Trophoblast cell (in vitro differentiated cells and primary cell): ENCODE measurements at regions not wholly inside any gene's neighbourhood (a gene's known extent, or its start where the extent isn't known, plus 50 kb on each side); places are given as distances from the start of the nearest gene placed in this dataset.

Experiments
- DNase-seq, 2 donors: peaks; one replicate each; pipeline ENCODE4 v3.0.0-alpha.2; 2016
- H2AFZ ChIP-seq: 2 replicates; pipeline ENCODE4 v1.6.1; 2013; ENCODE audit warnings: low read length, moderate library complexity, mild to moderate bottlenecking; ENCODE audit not compliant: insufficient read depth, poor library complexity
- H2AK5ac ChIP-seq: 2 replicates; pipeline ENCODE4 v1.6.1; 2013; ENCODE audit warnings: mild to moderate bottlenecking, low read length
- H2BK120ac ChIP-seq: 2 replicates; pipeline ENCODE4 v1.6.1; 2013; ENCODE audit warnings: low read length, mild to moderate bottlenecking, moderate library complexity; ENCODE audit not compliant: insufficient read depth, poor library complexity
- H2BK12ac ChIP-seq: 2 replicates; pipeline ENCODE4 v1.6.1; 2013; ENCODE audit warnings: mild to moderate bottlenecking, low read length, moderate library complexity
- H2BK5ac ChIP-seq: 2 replicates; pipeline ENCODE4 v1.6.1; 2013; ENCODE audit warnings: low read length, low read depth, moderate library complexity, mild to moderate bottlenecking; ENCODE audit not compliant: poor library complexity
- H3K14ac ChIP-seq: 2 replicates; pipeline ENCODE4 v1.6.1; 2013; ENCODE audit warnings: mild to moderate bottlenecking, low read length
- H3K18ac ChIP-seq: 2 replicates; pipeline ENCODE4 v1.6.1; 2013; ENCODE audit warnings: mild to moderate bottlenecking, low read length
- H3K23ac ChIP-seq: 2 replicates; pipeline ENCODE4 v1.6.1; 2013; ENCODE audit warnings: low read length
- H3K27ac ChIP-seq: 2 replicates; pipeline ENCODE4 v1.5.1; 2013; ENCODE audit warnings: low read depth, mild to moderate bottlenecking, inconsistent platforms, low read length, moderate library complexity
- H3K27me3 ChIP-seq: 2 replicates; pipeline ENCODE4 v1.6.1; 2013; ENCODE audit warnings: inconsistent platforms, mild to moderate bottlenecking, low read length, moderate library complexity; ENCODE audit not compliant: insufficient read depth
- H3K36me3 ChIP-seq, 2 experiments: 1 replicate in 1 of 2; 2 replicates in 1 of 2; pipeline ENCODE4 v1.6.1; 2013; ENCODE audit warnings: low read length in 2 of 2, mild to moderate bottlenecking in 2 of 2, moderate library complexity in 1 of 2; ENCODE audit not compliant: insufficient read depth in 2 of 2, control insufficient read depth in 1 of 2
- H3K4ac ChIP-seq: 2 replicates; pipeline ENCODE4 v1.6.1; 2013; ENCODE audit warnings: low read depth, mild to moderate bottlenecking, low read length, moderate library complexity
- H3K4me1 ChIP-seq, 2 experiments: 1 replicate in 1 of 2; 2 replicates in 1 of 2; pipeline ENCODE4 v1.6.1; 2013; ENCODE audit warnings: low read length in 2 of 2, mild to moderate bottlenecking in 2 of 2, moderate library complexity in 1 of 2; ENCODE audit not compliant: insufficient read depth in 2 of 2, control insufficient read depth in 1 of 2
- H3K4me2 ChIP-seq: 2 replicates; pipeline ENCODE4 v1.6.1; 2013; ENCODE audit warnings: inconsistent platforms, mild to moderate bottlenecking, low read length, moderate library complexity
- H3K4me3 ChIP-seq: 2 replicates; pipeline ENCODE4 v1.5.1; 2013; ENCODE audit warnings: mild to moderate bottlenecking, low read depth, low read length, inconsistent platforms
- H3K79me1 ChIP-seq: one replicate; pipeline ENCODE4 v1.6.1; 2013; ENCODE audit warnings: low read length
- H3K79me2 ChIP-seq: 2 replicates; pipeline ENCODE4 v1.6.1; 2013; ENCODE audit warnings: low read length, mild to moderate bottlenecking; ENCODE audit not compliant: control insufficient read depth, insufficient read depth, poor library complexity
- H3K9ac ChIP-seq: 2 replicates; pipeline ENCODE4 v1.6.1; 2013; ENCODE audit warnings: mild to moderate bottlenecking, low read length
- H3K9me3 ChIP-seq: 2 replicates; pipeline ENCODE4 v1.6.1; 2013; ENCODE audit warnings: low read depth, mild to moderate bottlenecking, control low read depth, inconsistent platforms, low read length; ENCODE audit not compliant: insufficient read depth
- H4K12ac ChIP-seq: 2 replicates; pipeline ENCODE4 v1.6.1; 2013; ENCODE audit warnings: low read depth, mild to moderate bottlenecking, low read length, moderate library complexity
- H4K8ac ChIP-seq: 2 replicates; pipeline ENCODE4 v1.6.1; 2013; ENCODE audit warnings: low read depth, mild to moderate bottlenecking, low read length, moderate library complexity
- H4K91ac ChIP-seq: one replicate; pipeline ENCODE4 v1.6.1; 2013; ENCODE audit warnings: low read depth, mild to moderate bottlenecking, low read length, moderate library complexity
- WGBS: extraction: QIAGEN DNeasy Blood & Tissue Kit; methylation state at CpG from one replicate; pipeline ENCODE4 v1.1.7; 2013; ENCODE audit warnings: missing lambda C conversion rate; ENCODE audit not compliant: insufficient read length, insufficient coverage; ENCODE audit errors: extremely low coverage; 5-methylcytosine and 5-hydroxymethylcytosine counted together

GRCh38 chr2:125979886-125980285, 676.1 kb upstream of the GYPC start:
- H3K27me3 ChIP-seq = no peaks in the 10 kb centered on the region
- no CpG with 5 or more reads among the region's 2 CpGs for WGBS
- no peak overlapping the region for H2BK5ac ChIP-seq
- H3K36me3 ChIP-seq = no peaks in the 10 kb centered on the region
- no peak overlapping the region for H3K4me3 ChIP-seq
- H2AFZ ChIP-seq = no peak overlapping the region
- no peak overlapping the region for H3K9ac ChIP-seq
- no peak overlapping the region for H2AK5ac ChIP-seq
- H3K79me1 ChIP-seq = peaks cover 2% of the 10 kb centered on the region
- H4K12ac ChIP-seq = no peak overlapping the region
- no peak overlapping the region for H2BK12ac ChIP-seq
- H3K14ac ChIP-seq = no peak overlapping the region
- H3K18ac ChIP-seq = no peak overlapping the region
- peaks cover 0 to 2% of the 10 kb centered on the region in 2 experiments for H3K4me1 ChIP-seq
- no peak overlapping the region for H3K27ac ChIP-seq
- no peak overlapping the region for H4K8ac ChIP-seq
- H3K9me3 ChIP-seq = no peaks in the 10 kb centered on the region
- H3K79me2 ChIP-seq = no peaks in the 10 kb centered on the region
- no peak overlapping the region for H3K4ac ChIP-seq
- no peak for DNase-seq
- no peak overlapping the region for H2BK120ac ChIP-seq
- no peak overlapping the region for H3K23ac ChIP-seq
- no peak overlapping the region for H4K91ac ChIP-seq
- no peak overlapping the region for H3K4me2 ChIP-seq

GRCh38 chr2:125983364-125983763, 672.6 kb upstream of the GYPC start:
- Histone ChIP-seq H4K91ac (no peak overlapping the region), H3K27me3 (no peaks in the 10 kb centered on the region), H3K36me3 (no peaks in the 10 kb centered on the region), H2AFZ (no peak overlapping the region), H3K14ac (no peak overlapping the region), H3K4me1 (peaks cover 0 to 2% of the 10 kb centered on the region in 2 experiments), H2BK12ac (no peak overlapping the region), H3K9ac (no peak overlapping the region), H3K4ac (no peak overlapping the region), H4K8ac (no peak overlapping the region), H3K23ac (no peak overlapping the region), H3K79me2 (no peaks in the 10 kb centered on the region), H3K79me1 (peaks cover 2% of the 10 kb centered on the region), H2BK5ac (no peak overlapping the region), H3K18ac (no peak overlapping the region), H3K27ac (peak overlapping the region; percentile 76), H4K12ac (no peak overlapping the region), H3K4me3 (no peak overlapping the region), H3K4me2 (no peak overlapping the region), H2AK5ac (no peak overlapping the region), H3K9me3 (no peaks in the 10 kb centered on the region), H2BK120ac (no peak overlapping the region)
- WGBS = no CpG with 5 or more reads among the region's 5 CpGs
- DNase-seq = no peak

DNA sequence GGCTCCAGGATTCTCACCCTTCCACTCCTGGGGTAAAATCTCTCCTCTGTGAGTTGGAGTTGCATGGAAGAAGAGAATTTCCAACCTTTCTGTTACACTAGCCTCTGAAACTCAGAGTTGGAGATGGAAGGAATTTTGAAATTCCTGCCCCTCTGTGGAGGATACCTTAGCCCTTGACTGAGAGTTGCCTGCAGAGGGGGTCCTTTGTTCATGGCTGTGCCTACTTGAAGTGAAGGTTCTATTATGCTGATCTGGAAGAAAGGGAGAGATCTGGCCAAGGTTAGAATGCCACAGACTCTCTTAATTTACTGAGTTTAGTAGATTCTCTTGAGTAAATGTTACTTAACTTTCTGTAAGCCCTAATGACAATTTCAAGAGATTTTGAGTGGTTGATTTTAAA, 626.6 kb upstream of the GYPC start:
- Histone ChIP-seq H3K27me3 (no peaks in the 10 kb centered on the region), H3K18ac (no peak overlapping the region), H4K8ac (no peak overlapping the region), H3K79me1 (no peaks in the 10 kb centered on the region), H3K4ac (no peak overlapping the region), H2BK5ac (no peak overlapping the region), H3K4me2 (no peak overlapping the region), H4K91ac (no peak overlapping the region), H2BK12ac (no peak overlapping the region), H3K79me2 (no peaks in the 10 kb centered on the region), H4K12ac (no peak overlapping the region), H3K4me3 (no peak overlapping the region), H3K23ac (no peak overlapping the region), H3K9me3 (no peaks in the 10 kb centered on the region), H3K36me3 (no peaks in the 10 kb centered on the region), H2BK120ac (no peak overlapping the region), H3K4me1 (no peaks in the 10 kb centered on the region), H3K27ac (no peak overlapping the region), H3K14ac (no peak overlapping the region), H2AK5ac (no peak overlapping the region), H2AFZ (no peak overlapping the region), H3K9ac (no peak overlapping the region)
- DNase-seq = no peak

- no peak overlapping the region for H4K12ac ChIP-seq
- no peak overlapping the region for H2BK12ac ChIP-seq
- no peak overlapping the region for H3K18ac ChIP-seq
- H3K4me3 ChIP-seq = no peak overlapping the region
- no peak overlapping the region for H4K8ac ChIP-seq
- H3K27me3 ChIP-seq = no peaks in the 10 kb centered on the region
- no peaks in the 10 kb centered on the region for H3K79me2 ChIP-seq
- no peak overlapping the region for H3K4ac ChIP-seq
- H3K9ac ChIP-seq = no peak overlapping the region
- H2BK5ac ChIP-seq = no peak overlapping the region
- no peaks in the 10 kb centered on the region for H3K4me1 ChIP-seq
- no CpG with 5 or more reads among the region's 2 CpGs for WGBS
- H3K27ac ChIP-seq = no peak overlapping the region
- H3K79me1 ChIP-seq = no peaks in the 10 kb centered on the region
- no peak overlapping the region for H2AFZ ChIP-seq
- no peak overlapping the region for H2BK120ac ChIP-seq
- H3K23ac ChIP-seq = no peak overlapping the region
- no peaks in the 10 kb centered on the region for H3K9me3 ChIP-seq
- no peak for DNase-seq
- no peak overlapping the region for H4K91ac ChIP-seq
- no peaks in the 10 kb centered on the region for H3K36me3 ChIP-seq
- no peak overlapping the region for H2AK5ac ChIP-seq
- no peak overlapping the region for H3K4me2 ChIP-seq
- no peak overlapping the region for H3K14ac ChIP-seq
Observed at GRCh38 chr2:126038861-126039260, 617.1 kb upstream of the GYPC start.
